Transverse colon (tissue), 4 donors: ENCODE measurements at regions not wholly inside any gene's neighbourhood (a gene's known extent, or its start where the extent isn't known, plus 50 kb on each side); places are given as distances from the start of the nearest gene placed in this dataset.

ENCODE experiments used
- CTCF ChIP-seq, 5 experiments: fragments of 200-600 bp in 3 of 5; fragments of 450-650 bp in 2 of 5; sonication (generic) in 3 of 5; IDR thresholded peaks; 1 replicate in 2 of 5; 2 replicates in 3 of 5; pipeline ENCODE4 v1.5.1; 2016 to 2017; ENCODE audit warnings: antibody characterized with exemption in 5 of 5, inconsistent platforms in 3 of 5, mild to moderate bottlenecking in 2 of 5, moderate library complexity in 1 of 5
- POLR2AphosphoS5 ChIP-seq, 3 donors: sonication (generic); formaldehyde crosslinking; IDR thresholded peaks; one replicate each; pipeline ENCODE4 v1.6.1; 2016; ENCODE audit warnings: antibody characterized with exemption in 3 of 3

DNA sequence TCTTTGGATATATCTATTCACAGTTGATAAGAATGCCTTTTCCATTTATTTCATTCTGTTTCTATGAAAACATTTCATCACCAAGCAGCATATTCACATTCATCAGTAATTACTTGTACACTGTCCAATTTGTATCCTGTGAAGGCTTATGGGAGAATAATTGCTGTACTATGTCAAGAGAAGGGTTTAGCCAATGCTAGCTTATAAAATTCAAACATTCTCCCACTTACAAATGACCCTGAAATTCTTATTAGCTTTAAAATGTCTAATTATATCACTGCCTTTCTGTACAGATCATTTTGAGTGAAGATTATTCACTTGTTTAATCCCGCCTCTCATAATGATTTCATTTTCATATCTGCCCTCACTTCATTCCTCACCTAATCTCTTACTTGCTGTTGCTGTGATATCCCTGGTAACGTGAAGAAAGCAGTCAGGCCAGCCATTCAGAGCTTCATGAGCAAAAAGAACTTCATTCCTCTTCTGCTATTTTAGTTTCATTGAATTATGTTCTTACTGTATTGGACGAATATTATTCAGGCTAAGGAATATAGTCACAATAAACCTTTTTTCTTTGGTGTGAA lies 778.7 kb downstream of the OLFM4 start:
- no peak for TF ChIP-seq CTCF (IDR thresholded peaks at IDR 0.05)
- TF ChIP-seq POLR2AphosphoS5 (IDR thresholded peaks at IDR 0.05): no peak
